ENCODE measurements at regions not wholly inside any gene's neighbourhood (a gene's known extent, or its start where the extent isn't known, plus 50 kb on each side); places are given as distances from the start of the nearest gene placed in this dataset.

- POLR2A ChIA-PET: interaction anchor here (0.6 kb wide), 1 partner anchor 692 kb away, joined by 3 read pairs; no protein-coding TSS in a partner anchor
- Histone ChIP-seq H3K27me3 (ENCODE audit: control insufficient read depth, insufficient read depth, low read length) (no peaks in the 10 kb centered on the region), H3K36me3 (ENCODE audit: control insufficient read depth, insufficient read depth, low read length) (no peaks in the 10 kb centered on the region), H3K9me3 (ENCODE audit: control insufficient read depth, insufficient read depth, low read depth, low read length) (no peaks in the 10 kb centered on the region), H3K27ac (ENCODE audit: low read length) (no peak overlapping the region), H3K4me3 (ENCODE audit: low read depth in 2 of 2, low read length in 2 of 2) (no peak overlapping the region), H3K4me1 (ENCODE audit: control insufficient read depth, insufficient read depth, low read length) (no peaks in the 10 kb centered on the region)
- in situ Hi-C loops (cut with HindIII; ENCODE audit: low pct_unique_long_range_greater_than_20kb, low sequenced_read_pairs) (no loop called here), intact Hi-C loops (cut with micrococcal nuclease; ENCODE audit: unreplicated experiment) (no loop called here)
- ATAC-seq (no peak), DNase-seq (ENCODE audit: low read depth, low spot score) (no peak)
- BruUV-seq (replicated peaks): no TSS peak
- CTCF ChIA-PET: no interaction called here
- no peak for TF ChIP-seq SIN3A (IDR thresholded peaks at IDR 0.05; ENCODE audit: borderline replicate concordance, insufficient read depth, low read depth, low read length)
Observed at GRCh38 chr3:28587723-28588122, 239.1 kb upstream of the AZI2 start.

DNA sequence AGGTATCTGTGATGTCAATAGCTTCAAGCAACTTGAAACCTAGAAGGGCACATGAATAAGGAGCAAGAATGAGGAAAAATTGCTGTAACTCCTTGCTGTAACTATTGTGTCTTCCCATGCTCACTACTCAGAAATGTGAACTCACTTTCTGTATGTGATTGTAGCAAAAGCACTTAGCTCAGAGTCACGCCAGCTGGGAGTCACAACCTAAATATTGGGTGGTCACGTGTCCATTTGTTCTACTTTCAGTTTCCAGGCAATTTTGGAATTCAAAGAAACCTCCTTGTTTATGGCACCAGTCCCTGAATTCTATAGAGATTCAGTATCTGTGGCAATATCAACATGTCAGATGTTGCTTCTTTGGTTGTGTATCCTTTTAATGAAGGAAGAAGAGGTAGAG is 241.6 kb upstream of the AZI2 start:
- POLR2A ChIA-PET: no interaction called here
- ATAC-seq: no peak
- no TSS peak for BruUV-seq (replicated peaks)
- TF ChIP-seq CTCF (IDR thresholded peaks at IDR 0.05) (no peak), SIN3A (IDR thresholded peaks at IDR 0.05; ENCODE audit: borderline replicate concordance, insufficient read depth, low read depth, low read length) (no peak), TCF7L2 (IDR thresholded peaks at IDR 0.05; ENCODE audit: low read depth, low read length) (no peak), POLR2AphosphoS5 (IDR thresholded peaks at IDR 0.05; ENCODE audit: low read depth, low read length) (no peak)
- TF ChIP-seq, protein P1, sequence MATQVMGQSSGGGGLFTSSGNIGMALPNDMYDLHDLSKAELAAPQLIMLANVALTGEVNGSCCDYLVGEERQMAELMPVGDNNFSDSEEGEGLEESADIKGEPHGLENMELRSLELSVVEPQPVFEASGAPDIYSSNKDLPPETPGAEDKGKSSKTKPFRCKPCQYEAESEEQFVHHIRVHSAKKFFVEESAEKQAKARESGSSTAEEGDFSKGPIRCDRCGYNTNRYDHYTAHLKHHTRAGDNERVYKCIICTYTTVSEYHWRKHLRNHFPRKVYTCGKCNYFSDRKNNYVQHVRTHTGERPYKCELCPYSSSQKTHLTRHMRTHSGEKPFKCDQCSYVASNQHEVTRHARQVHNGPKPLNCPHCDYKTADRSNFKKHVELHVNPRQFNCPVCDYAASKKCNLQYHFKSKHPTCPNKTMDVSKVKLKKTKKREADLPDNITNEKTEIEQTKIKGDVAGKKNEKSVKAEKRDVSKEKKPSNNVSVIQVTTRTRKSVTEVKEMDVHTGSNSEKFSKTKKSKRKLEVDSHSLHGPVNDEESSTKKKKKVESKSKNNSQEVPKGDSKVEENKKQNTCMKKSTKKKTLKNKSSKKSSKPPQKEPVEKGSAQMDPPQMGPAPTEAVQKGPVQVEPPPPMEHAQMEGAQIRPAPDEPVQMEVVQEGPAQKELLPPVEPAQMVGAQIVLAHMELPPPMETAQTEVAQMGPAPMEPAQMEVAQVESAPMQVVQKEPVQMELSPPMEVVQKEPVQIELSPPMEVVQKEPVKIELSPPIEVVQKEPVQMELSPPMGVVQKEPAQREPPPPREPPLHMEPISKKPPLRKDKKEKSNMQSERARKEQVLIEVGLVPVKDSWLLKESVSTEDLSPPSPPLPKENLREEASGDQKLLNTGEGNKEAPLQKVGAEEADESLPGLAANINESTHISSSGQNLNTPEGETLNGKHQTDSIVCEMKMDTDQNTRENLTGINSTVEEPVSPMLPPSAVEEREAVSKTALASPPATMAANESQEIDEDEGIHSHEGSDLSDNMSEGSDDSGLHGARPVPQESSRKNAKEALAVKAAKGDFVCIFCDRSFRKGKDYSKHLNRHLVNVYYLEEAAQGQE (IDR thresholded peaks at IDR 0.05; ENCODE audit: insufficient read depth in 1 of 2, low read depth in 2 of 2, low read length in 1 of 2): no peak
- Histone ChIP-seq H3K27ac (ENCODE audit: low read length) (no peak overlapping the region), H3K9me3 (ENCODE audit: control insufficient read depth, insufficient read depth, low read depth, low read length) (no peaks in the 10 kb centered on the region), H3K36me3 (ENCODE audit: control insufficient read depth, insufficient read depth, low read length) (no peaks in the 10 kb centered on the region), H3K4me1 (ENCODE audit: control insufficient read depth, insufficient read depth, low read length) (no peaks in the 10 kb centered on the region), H3K27me3 (ENCODE audit: control insufficient read depth, insufficient read depth, low read length) (no peaks in the 10 kb centered on the region), H3K4me3 (ENCODE audit: low read depth in 2 of 2, low read length in 2 of 2) (no peak overlapping the region)
- CTCF ChIA-PET: no interaction called here
- no peak for DNase-seq (ENCODE audit: low read depth, low spot score)
- in situ Hi-C loops (cut with HindIII; ENCODE audit: low pct_unique_long_range_greater_than_20kb, low sequenced_read_pairs): no loop called here
- intact Hi-C loops (cut with micrococcal nuclease; ENCODE audit: unreplicated experiment): no loop called here

DNA sequence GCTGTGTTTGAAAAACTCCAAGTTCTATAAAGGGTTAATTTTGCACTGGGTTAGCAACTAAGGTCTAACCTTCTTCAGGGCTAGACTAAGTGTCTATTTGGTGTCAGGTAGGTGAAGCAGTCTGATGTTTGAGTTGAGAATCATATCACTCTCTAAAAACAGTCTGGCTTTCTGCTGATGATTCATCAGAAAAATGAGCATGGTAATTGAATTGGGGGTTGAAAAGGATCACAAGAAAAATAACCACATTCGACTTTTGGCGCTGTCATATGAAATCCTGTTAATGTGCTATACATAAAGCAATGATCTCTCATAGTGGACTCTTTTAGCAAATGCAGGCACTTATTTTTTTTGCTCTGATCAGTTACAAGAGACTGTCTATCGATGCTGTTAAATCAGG is 242.2 kb upstream of the AZI2 start:
- in situ Hi-C loops (cut with HindIII; ENCODE audit: low pct_unique_long_range_greater_than_20kb, low sequenced_read_pairs): no loop called here
- no peak overlapping the region for H3K4me3 ChIP-seq (ENCODE audit: low read depth in 2 of 2, low read length in 2 of 2)
- CTCF ChIA-PET: no interaction called here

More for the DNA sequence above, 242.2 kb upstream of the AZI2 start:
- BruUV-seq (replicated peaks): no TSS peak
- Histone ChIP-seq H3K36me3 (ENCODE audit: control insufficient read depth, insufficient read depth, low read length) (no peaks in the 10 kb centered on the region), H3K27me3 (ENCODE audit: control insufficient read depth, insufficient read depth, low read length) (no peaks in the 10 kb centered on the region), H3K9me3 (ENCODE audit: control insufficient read depth, insufficient read depth, low read depth, low read length) (no peaks in the 10 kb centered on the region), H3K27ac (ENCODE audit: low read length) (no peak overlapping the region), H3K4me1 (ENCODE audit: control insufficient read depth, insufficient read depth, low read length) (no peaks in the 10 kb centered on the region)
- POLR2A ChIA-PET: no interaction called here
- intact Hi-C loops (cut with micrococcal nuclease; ENCODE audit: unreplicated experiment): no loop called here
- ATAC-seq: no peak
- TF ChIP-seq POLR2AphosphoS5 (IDR thresholded peaks at IDR 0.05; ENCODE audit: low read depth, low read length) (no peak), TCF7L2 (IDR thresholded peaks at IDR 0.05; ENCODE audit: low read depth, low read length) (no peak), SIN3A (IDR thresholded peaks at IDR 0.05; ENCODE audit: borderline replicate concordance, insufficient read depth, low read depth, low read length) (no peak), CTCF (IDR thresholded peaks at IDR 0.05) (no peak)
- TF ChIP-seq, protein P1 (IDR thresholded peaks at IDR 0.05; ENCODE audit: insufficient read depth in 1 of 2, low read depth in 2 of 2, low read length in 1 of 2): no peak
- DNase-seq (ENCODE audit: low read depth, low spot score): no peak
